GM18870 (cell line): ENCODE measurements at regions not wholly inside any gene's neighbourhood (a gene's known extent, or its start where the extent isn't known, plus 50 kb on each side); places are given as distances from the start of the nearest gene placed in this dataset.
"Not testable (repeated sequence)": the region's sequence is repeated elsewhere in the genome, so short reads cannot be mapped to it uniquely, and the experiment has no call there.

ENCODE experiments used
- ATAC-seq: cut with Tn5 transposase; IDR thresholded peaks from one replicate; pipeline ENCODE4 v1.9.1; 2021; ENCODE audit warnings: moderate library complexity; ENCODE audit not compliant: unreplicated experiment

DNA sequence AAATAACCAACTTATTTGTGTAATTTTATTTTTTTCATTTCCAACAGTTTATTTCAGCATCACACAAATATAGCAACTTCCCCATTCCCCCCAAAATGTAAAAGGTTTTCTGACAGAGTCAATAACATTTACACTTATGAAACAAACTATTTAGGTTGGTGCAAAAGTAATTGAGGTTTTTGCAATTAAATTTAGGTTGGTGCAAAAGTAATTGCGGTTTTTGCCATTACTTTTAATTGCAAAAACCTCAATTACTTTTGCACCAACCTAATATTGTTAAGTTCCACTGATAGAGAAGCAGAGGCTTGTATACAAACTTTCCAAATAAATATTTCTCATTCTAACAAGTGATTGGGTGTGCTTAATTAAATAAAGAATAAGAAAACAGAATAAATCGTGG is 270.9 kb upstream of the DUSP10 start:
- no peak for ATAC-seq

DNA sequence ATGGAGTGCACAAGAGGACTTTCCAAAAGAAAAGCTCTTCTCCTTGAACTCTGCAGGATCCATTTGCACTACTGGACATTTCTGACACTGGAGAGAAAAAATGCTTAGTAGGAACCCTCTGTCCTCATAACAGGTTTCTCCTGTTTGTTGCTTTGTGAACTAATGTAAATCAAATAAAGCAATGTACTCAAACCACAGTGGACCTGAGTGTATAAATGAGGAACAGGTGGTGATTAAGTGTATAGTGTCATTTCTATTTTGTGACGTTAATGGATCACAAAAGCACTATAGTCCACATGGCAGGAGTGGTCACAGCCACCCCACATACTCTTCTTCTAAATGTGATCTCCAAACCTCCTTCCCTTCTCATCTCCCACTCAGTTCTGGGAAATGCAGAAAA is 268.4 kb upstream of the DUSP10 start:
- no peak for ATAC-seq

DNA sequence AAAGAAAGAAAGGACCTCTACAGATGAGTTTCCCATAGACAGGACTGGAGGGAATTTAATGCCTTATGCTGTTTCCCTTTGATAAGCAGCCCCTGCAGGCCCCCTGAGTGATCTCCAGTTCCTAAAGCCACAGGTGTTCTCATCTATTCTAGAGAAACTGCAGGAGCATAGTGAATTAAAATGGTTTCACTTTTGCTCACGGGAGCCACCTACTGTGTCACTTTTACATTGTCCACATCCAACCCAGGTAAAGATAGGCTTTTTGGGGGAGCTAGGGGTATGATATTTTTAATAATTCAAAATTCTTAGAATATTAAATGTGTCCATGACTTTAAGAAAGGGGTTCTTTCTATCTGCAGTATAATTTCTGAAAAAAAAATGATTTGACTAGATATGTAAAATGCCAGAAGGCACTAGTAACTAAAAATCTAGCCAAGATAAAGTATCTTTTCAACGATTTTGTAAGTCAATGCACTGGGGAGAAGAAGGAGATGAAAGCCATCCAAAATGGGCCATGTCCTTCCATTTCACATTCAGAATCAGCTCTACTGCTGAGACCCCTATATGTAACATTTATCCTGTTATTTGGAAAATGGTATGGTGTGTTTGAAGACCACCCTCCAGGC is 267.3 kb upstream of the DUSP10 start:
- peak; percentile 79 for ATAC-seq

DNA sequence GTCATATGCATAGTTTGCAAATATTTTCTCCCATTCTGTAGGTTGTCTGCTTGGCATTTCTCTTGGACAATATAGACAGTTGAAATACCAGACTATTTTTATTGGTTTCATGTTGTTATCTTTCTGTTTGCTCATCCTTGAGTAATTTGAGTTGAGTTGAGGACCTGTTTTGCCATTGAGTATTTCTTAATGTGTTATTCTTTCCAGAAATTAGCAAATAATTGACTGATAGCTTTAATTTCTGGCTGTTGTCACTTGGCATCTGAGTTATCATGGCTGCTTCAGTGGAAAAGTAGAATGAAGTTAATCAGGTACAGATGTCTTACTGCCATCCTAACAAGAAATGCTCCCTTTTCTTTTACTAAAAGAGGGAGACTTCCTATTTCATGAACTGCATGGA is 264.8 kb upstream of the DUSP10 start:
- ATAC-seq: no peak

DNA sequence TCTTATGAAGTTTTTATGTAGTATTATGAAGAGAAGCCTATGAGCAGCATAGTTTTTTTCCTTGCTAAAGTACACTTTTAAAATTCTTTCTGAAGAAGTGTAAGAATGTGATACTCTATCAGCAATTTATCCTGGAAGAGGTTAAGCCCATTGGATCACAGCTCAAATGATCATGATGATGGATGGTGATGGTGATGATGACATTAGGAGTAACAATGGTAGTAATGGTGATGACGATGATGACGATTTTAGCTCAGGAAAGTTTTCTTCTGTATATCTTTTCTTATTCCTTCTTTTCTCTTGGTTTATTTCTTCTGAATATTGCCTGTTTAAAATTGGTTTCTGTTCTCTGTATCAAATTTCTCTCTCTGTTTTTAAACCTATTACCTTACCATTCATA is 262.9 kb upstream of the DUSP10 start:
- ATAC-seq: no peak

DNA sequence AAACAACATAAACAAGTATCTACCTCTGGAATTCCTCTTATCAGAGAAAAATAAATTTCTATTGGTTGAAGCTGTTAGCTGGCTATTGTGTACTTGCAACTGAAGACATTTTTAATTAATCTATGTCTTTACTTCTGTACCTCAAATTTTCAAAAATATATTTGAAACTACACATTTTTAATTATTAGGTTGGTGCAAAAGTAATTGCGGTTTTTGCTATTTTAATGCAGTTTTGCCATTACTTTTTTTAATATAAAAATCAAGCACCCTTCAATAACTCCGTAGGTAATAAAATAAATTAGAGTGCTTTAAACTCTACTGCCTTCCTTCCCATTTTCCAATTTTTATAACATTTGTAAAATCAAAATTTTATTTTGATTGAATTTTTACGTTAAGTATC is 262.1 kb upstream of the DUSP10 start:
- ATAC-seq: no peak

DNA sequence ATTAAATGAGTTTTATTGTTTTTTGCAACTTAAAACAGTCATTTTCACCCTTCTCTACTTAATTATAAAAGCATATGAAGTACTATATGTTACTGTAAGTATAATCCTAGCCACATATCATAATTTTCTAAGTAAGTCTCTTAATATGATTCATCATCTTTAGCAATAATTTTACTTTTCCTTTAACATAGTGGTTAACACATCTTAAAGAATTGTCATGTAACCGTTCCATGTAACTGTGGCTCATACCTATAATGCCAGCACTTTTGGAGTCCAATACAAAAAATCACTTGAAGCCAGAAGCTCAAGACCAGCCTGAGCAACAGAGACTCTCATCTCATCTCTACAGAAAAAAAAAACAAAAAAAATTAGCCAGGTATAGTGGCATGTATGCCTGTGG is 260.6 kb upstream of the DUSP10 start:
- no peak for ATAC-seq

DNA sequence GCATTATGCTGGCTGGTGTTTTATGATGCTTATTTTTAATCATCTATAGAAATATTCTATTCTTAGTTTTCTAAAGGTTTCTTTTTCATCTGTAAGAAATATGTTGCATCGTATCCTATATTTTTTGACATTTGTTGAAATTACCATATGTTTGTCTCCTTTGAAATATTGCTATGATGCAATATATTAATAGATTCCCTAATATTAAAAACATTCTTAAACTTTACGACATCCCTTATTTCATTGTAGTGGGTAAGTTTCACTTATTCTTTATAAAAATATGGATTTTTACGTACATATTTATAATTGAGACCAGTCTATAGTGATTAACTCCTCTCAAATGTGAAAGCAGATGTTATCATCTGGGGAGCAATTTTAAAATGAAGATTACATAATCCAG is 258.2 kb upstream of the DUSP10 start:
- ATAC-seq: no peak

DNA sequence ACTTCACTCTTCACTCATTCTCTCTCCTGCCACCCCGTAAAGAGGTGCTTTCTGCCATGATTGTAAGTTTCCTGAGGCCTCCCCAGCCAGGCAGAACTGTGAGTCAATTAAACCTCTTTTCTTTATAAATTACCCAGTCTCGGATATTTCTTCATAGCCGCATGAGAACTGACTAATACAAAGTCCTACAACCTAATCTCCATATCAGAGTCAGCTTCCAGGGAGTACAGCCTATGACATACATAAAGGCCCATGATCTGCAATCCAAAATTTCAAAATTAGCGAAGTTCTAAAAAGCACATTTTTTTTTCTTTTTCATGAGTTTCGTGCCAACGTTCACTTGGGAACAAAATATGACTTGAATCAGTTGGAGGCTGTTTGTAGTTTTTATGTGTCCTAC is 256.9 kb upstream of the DUSP10 start:
- no peak for ATAC-seq

DNA sequence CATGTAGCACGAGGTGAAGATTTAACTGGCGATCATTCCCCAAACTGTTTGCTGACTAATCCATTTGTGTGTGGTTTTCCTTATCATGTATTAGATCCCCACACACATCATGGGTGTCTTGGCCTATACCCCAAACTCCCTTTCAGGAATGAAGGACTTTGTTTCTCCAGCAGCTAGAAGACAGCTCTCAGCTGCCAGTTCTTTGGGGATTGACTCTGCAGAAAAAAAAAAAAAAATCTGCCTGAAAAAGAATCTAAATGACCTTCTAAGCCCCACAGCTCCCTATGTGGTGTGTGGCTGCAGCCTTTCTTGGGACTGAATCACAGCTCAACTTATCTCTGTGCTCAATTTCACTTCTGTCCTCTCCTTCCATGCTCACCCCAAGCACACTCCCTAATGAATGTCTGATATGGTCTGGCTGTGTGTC is 256.3 kb upstream of the DUSP10 start:
- ATAC-seq: no peak

DNA sequence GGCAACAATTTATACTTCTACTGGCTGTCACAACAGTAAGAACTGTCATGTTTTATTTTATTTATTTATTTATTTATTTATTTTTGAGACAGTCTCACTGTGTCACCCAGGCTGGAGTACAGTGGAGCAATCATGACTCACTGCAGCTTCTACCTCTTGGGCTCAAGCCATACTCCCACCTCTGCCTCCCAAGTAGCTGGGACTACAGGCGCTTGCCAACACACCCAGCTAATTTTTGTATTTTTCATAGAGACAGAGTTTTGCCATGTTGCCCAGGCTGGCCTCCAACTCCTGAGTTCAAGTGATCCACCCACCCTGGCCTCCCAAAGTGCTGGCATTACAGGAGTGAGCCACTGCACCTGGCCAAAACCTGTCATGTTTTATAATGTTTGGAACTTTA is 255.1 kb upstream of the DUSP10 start:
- ATAC-seq: not testable (repeated sequence)

DNA sequence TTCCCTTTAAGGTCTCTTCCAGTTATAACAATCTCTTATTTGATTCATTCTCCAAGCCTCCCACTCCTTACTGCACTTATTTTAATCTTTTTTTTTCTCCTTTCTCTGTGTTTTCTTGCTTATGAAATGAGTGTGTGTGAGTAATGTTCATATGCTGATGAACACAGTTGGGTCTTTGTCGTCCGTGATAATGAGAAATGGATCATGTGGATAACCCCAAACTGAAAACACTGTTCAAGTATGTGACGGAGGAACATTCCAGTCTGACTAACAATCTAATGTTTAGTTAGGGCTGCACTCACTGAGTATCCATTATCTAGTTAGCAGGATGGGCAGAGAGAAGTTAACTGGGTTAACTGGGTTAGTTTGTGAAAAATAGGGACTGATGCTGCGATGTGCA is 253.1 kb upstream of the DUSP10 start:
- no peak for ATAC-seq

DNA sequence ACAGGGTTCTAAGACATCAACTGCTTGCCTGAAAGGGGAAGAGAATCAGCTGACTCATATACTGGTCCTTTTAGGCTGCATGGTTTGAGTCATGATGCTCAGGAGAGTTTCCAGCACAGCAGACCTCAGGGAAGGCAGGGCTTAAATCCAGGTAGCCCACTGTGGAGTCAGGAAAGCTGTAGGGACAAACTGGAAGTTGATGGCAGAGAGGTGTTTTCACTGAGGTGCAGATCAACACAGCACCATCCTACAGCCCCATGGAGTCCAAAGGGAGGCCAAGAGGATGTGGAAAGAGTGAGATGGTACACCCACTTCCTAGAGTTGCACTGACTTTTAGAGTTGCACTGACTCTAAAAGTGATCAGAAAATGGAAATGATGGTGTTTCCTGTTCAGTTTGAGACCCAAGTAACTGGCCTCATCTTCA is 252.4 kb upstream of the DUSP10 start:
- ATAC-seq: peak; percentile 59

DNA sequence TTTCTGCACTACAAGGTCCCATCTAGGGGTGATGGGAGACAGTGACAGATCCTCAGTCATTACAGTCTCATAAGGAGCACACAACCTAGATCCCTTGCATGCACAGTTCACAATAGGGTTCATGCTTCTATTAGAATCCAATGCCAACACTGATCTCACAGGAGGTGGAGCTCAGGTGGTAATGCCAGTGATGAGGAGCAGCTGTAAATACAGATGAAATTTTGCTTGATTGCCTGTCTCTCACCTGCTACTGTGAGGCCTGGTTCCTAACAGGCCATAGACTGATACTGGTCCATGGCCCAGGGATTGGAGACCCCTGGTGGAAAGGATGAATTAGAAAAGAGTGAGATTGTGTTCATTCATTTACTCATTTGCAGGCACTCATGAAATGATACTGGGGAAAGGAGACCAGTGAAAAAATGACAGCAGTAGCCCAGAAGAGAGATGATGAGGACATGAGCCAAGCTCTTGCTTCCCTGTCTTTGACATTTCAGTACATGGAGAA is 251.6 kb upstream of the DUSP10 start:
- ATAC-seq: no peak

DNA sequence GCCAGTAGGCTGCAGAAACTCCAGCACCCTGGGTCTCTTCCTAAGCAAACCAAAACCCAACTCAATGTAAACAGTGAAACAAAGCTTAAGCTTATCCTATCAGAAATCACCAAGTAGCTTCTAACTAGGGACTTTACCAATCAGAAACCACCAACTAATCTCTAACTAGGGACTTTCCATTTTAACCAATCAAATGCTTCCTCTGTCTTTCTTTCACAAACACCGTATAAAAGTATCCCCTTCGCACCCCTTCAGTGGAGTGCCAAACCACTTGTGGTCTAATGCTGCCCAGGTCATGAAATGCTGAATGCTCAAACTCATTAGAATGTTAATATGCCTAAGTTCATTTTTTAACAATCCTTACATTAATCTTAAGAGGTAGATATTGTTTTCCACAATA is 250.5 kb upstream of the DUSP10 start:
- peak; percentile 68 for ATAC-seq

DNA sequence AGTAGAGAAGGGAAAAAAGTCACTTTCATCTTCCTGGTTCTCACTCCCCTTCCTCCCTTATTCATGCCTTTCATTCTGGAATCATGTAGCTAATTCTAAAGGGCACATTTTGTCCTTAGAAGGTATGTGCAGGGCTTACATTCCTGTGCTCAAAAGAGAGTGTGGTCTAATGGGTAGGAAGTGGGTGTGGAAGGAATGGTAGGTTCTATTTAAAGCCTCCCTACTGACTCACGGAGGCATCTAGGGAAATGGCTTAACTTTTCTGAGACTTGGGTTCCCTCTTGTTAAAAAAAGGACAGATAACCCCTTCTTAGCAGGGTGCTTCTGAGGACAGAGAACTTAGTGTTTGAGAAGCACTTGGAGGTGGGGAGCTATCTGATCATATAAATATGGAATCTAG is 249.3 kb upstream of the DUSP10 start:
- ATAC-seq: no peak

DNA sequence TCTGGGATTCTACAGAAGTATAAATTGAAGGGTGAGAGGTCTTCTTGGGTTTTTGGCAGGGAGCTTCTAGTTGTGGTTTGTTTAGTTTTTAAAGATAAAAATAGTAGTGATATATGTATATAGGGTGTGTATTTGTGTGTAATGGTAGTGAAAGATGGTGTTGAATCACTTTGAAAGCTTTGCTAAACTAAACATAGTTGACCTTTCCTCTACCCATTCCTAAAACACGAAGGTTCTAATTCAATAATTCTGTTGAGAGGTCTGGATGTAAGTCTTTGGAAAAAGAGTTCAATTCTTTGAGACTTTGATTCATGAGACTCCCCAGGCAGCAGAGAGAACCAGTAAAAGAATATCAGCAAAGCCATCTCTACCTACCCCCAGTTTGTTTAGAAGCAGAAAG is 247.9 kb upstream of the DUSP10 start:
- no peak for ATAC-seq

DNA sequence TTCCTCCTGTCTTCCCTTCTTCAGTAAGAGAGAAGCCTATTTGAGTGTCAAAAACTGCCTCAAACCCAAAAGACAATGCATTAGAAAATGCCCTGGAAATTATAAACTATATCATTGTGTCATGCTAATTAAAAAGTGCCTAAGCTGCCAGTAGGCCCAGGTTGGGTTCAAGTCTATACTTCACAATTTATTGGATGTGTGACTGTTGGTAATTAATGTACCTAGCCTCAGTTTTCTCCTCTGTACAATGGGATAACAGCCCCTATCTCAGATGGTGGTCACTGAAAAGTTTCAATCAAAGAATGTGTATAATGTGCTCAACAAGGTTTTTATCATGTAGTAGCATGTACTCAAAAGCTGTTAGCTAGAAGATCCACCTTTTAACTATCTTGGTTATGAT is 246.9 kb upstream of the DUSP10 start:
- no peak for ATAC-seq

DNA sequence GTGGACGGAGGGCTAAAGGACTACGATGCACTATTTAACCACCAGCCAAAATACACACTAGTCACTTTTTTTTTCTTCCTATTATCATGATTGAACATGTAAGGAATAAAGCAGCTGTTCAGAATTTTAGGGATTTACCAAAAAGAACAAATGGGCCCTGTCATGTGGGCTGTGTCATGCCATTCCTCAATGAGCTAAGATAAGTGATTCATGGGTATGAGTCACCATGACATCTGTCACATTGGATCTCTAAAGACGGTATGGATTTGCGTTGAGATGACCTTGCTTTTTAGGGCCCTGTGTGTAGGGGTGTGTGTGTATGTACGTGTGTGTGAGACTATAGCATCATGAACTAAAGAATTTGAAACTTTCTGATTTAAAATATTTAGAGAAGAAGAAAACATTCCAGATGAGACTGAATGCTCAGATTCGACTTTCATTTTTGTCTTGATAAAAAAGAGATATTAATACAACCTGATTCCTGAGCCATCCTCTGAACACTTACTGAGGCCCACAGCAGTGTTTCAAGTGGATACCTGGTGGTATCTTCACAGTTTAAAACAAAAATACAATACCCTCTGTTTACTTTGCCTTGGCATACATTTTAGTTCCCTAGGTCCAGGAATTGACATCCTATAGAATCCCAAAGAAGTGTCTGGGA is 246.1 kb upstream of the DUSP10 start:
- no peak for ATAC-seq

DNA sequence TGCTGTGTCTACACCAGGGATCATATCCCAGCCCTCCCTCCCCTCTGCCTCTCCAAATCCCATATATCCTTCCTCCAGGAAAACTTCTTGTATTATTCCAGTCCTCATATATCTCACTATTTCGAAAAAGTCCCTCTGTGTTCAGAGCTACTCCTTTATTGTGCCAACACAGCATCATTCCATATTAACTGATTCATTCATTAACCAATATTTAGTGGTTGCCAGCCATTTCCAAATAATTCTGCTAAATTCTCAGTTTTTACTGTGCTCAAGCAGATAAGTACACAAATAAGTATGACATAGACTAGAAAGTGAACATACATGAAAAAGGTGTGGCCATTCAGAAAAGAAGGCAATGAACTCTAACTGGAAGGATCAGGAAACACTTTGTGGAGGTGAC is 241.6 kb upstream of the DUSP10 start:
- no peak for ATAC-seq

DNA sequence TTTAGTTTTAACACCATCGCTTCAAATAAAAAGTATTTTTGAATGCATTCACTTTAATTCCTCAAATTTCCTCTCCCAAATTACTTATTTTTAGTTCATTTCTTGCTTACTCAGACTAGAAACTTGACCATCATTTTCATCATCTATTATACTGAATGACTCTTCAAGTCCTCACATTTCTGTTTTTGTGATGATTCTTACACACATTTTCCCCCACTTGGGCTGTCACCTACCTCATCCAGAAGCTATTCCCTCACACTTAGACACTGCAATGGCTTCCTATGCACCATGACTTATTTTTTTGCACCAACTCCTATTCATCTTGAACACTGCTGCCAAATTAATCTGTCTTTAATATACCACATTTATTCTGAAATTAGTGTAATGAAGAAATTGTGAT is 239.6 kb upstream of the DUSP10 start:
- ATAC-seq: no peak

DNA sequence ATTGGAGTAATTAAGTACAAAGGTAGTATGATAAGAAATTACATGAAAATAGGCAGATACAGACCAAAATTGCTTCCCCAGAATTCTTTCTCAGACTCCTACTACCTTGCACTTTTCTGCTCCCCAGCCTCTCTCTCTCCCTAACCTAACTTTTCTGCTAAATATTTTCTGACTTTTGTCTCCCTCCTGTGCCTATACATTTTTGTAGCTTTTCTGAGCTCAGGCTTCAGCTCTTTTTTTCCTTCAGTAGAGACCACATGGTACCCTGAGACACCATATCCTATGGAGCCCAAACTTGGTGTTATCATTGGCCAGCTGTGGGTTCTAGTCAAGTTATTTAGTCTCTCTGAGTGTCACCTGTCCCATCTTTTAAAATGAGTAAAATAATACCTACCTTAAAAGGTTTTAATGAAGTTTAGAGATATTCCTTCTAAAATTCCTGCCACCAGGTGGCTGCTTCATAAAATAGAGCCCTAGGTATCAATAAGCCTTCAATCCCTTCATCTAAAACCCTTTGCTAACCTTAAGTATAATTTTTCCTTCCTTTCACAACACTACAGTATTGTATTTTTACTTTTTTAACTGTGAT is 237.6 kb upstream of the DUSP10 start:
- ATAC-seq: no peak
